Astrocyte (in vitro differentiated cells and primary cell): ENCODE measurements at regions not wholly inside any gene's neighbourhood (a gene's known extent, or its start where the extent isn't known, plus 50 kb on each side); places are given as distances from the start of the nearest gene placed in this dataset.

Experiments
- CTCF ChIP-seq: IDR thresholded peaks from 2 replicates; pipeline ENCODE4 v1.5.1; 2011; ENCODE audit warnings: low read depth, mild to moderate bottlenecking, inconsistent platforms, low read length, moderate library complexity; ENCODE audit not compliant: insufficient read depth
- EZH2 ChIP-seq: IDR thresholded peaks from 2 replicates; pipeline ENCODE4 v1.6.1; 2012; ENCODE audit warnings: mild to moderate bottlenecking, low read length, inconsistent platforms; ENCODE audit not compliant: insufficient read depth

GRCh38 chr6:109240370-109241084 lies 141.7 kb downstream of the CD164 start:
- TF ChIP-seq CTCF (no peak), EZH2 (no peak)
